Calu3 (cell line): ENCODE measurements at regions not wholly inside any gene's neighbourhood (a gene's known extent, or its start where the extent isn't known, plus 50 kb on each side); places are given as distances from the start of the nearest gene placed in this dataset.

ENCODE experiments used
- BruUV-seq: library from RNA; stranded (reverse); fragments of 400-500 nt; replicated peaks from 2 replicates; lab custom pipeline; 2021; lab: Mats Ljungman, UMichigan
- CTCF ChIA-PET: fragments of 300-600 bp; sonication (Branson Sonifier 250); formaldehyde crosslinking; loops from one replicate; lab custom pipeline; 2022; ENCODE audit warnings: antibody characterized with exemption; lab: Charles Lee
- DNase-seq: peaks from one replicate; pipeline ENCODE4 v3.0.0; 2022
- H3K27ac Mint-ChIP-seq: one replicate; pipeline ENCODE4 v1.8.0; 2022; ENCODE audit warnings: mixed read lengths; ENCODE audit not compliant: unreplicated experiment
- H3K27me3 Mint-ChIP-seq: one replicate; pipeline ENCODE4 v1.8.0; 2022; ENCODE audit warnings: mixed read lengths; ENCODE audit not compliant: unreplicated experiment
- H3K36me3 Mint-ChIP-seq: one replicate; pipeline ENCODE4 v1.8.0; 2022; ENCODE audit warnings: mild to moderate bottlenecking, moderate library complexity, mixed read lengths; ENCODE audit not compliant: insufficient read depth, unreplicated experiment
- H3K4me1 Mint-ChIP-seq: one replicate; pipeline ENCODE4 v1.8.0; 2022; ENCODE audit warnings: mild to moderate bottlenecking, low read depth, mixed read lengths; ENCODE audit not compliant: unreplicated experiment
- H3K4me3 Mint-ChIP-seq: one replicate; pipeline ENCODE4 v1.8.0; 2022; ENCODE audit warnings: mild to moderate bottlenecking, low read depth, moderate library complexity, mixed read lengths; ENCODE audit not compliant: unreplicated experiment
- H3K9me3 Mint-ChIP-seq: one replicate; pipeline ENCODE4 v1.8.0; 2022; ENCODE audit warnings: low read depth, mixed read lengths; ENCODE audit not compliant: unreplicated experiment
- CTCF ChIP-seq: fragments of 200-600 bp; IDR thresholded peaks from one replicate; pipeline ENCODE4 v1.8.0; 2022; ENCODE audit warnings: antibody characterized with exemption; ENCODE audit not compliant: unreplicated experiment
- intact Hi-C: fragments of 100-400 bp; cut with micrococcal nuclease; formaldehyde crosslinking; loops from one replicate; pipeline ENCODE4 v1.10.0; 2022; ENCODE audit not compliant: unreplicated experiment

- peaks cover 6% of the 10 kb centered on the region for H3K9me3 Mint-ChIP-seq
- no peak overlapping the region for H3K27ac Mint-ChIP-seq
- intact Hi-C loops, result no loop called here
- no peak for TF ChIP-seq CTCF
- CTCF ChIA-PET, result no interaction called here
- no peaks in the 10 kb centered on the region for H3K27me3 Mint-ChIP-seq
- no peaks in the 10 kb centered on the region for H3K36me3 Mint-ChIP-seq
- no TSS peak for BruUV-seq
- H3K4me3 Mint-ChIP-seq, result no peak overlapping the region
- no peaks in the 10 kb centered on the region for H3K4me1 Mint-ChIP-seq
- DNase-seq, result no peak
Observed at GRCh38 chr10:54866666-54867065, 65.6 kb upstream of the PCDH15 start.

- H3K4me3 Mint-ChIP-seq, result no peak overlapping the region
- H3K27me3 Mint-ChIP-seq, result no peaks in the 10 kb centered on the region
- no peak for TF ChIP-seq CTCF
- no TSS peak for BruUV-seq
- no peaks in the 10 kb centered on the region for H3K4me1 Mint-ChIP-seq
- no peak for DNase-seq
- no peaks in the 10 kb centered on the region for H3K36me3 Mint-ChIP-seq
- CTCF ChIA-PET, result interaction anchor here (1.6 kb wide), 1 partner anchor 9 kb away, joined by 5 read pairs; no protein-coding TSS in a partner anchor
- H3K27ac Mint-ChIP-seq, result no peak overlapping the region
- intact Hi-C loops, result no loop called here
- no peaks in the 10 kb centered on the region for H3K9me3 Mint-ChIP-seq
Observed at GRCh38 chr10:54854843-54855242, 53.8 kb upstream of the PCDH15 start.

- H3K9me3 Mint-ChIP-seq, result no peaks in the 10 kb centered on the region
- H3K4me3 Mint-ChIP-seq, result no peak overlapping the region
- CTCF ChIA-PET, result interaction anchor here (1.6 kb wide), 1 partner anchor 9 kb away, joined by 5 read pairs; no protein-coding TSS in a partner anchor
- no peaks in the 10 kb centered on the region for H3K4me1 Mint-ChIP-seq
- H3K36me3 Mint-ChIP-seq, result no peaks in the 10 kb centered on the region
- no peak for TF ChIP-seq CTCF
- no peak overlapping the region for H3K27ac Mint-ChIP-seq
- intact Hi-C loops, result no loop called here
- BruUV-seq, result no TSS peak
- no peaks in the 10 kb centered on the region for H3K27me3 Mint-ChIP-seq
- DNase-seq, result no peak
Observed at GRCh38 chr10:54854389-54854788, 53.4 kb upstream of the PCDH15 start.

GRCh38 chr10:54853883-54854282 is 52.9 kb upstream of the PCDH15 start:
- Mint-ChIP-seq H3K4me3 (no peak overlapping the region), H3K27me3 (no peaks in the 10 kb centered on the region), H3K4me1 (no peaks in the 10 kb centered on the region), H3K9me3 (peaks cover 2% of the 10 kb centered on the region), H3K36me3 (no peaks in the 10 kb centered on the region), H3K27ac (no peak overlapping the region)
- peak; percentile 10 for DNase-seq
- intact Hi-C loops, result no loop called here
- TF ChIP-seq CTCF, result no peak
- BruUV-seq, result no TSS peak
- CTCF ChIA-PET, result interaction anchor here (1.6 kb wide), 1 partner anchor 10 kb away, joined by 5 read pairs; no protein-coding TSS in a partner anchor
